DND-41 (cell line): ENCODE measurements at regions not wholly inside any gene's neighbourhood (a gene's known extent, or its start where the extent isn't known, plus 50 kb on each side); places are given as distances from the start of the nearest gene placed in this dataset.

ENCODE experiments used
- ATAC-seq: fragments of 200-7000 bp; cut with Tn5 transposase; 3 replicates; pipeline ENCODE4 v1.9.1; 2021; ENCODE audit warnings: low read depth; ENCODE audit not compliant: insufficient read depth
- DNase-seq: peaks from one replicate; pipeline ENCODE4 v3.0.0-alpha.2; 2020
- H2AFZ ChIP-seq: 2 replicates; pipeline ENCODE4 v1.6.0; 2012; ENCODE audit warnings: low read depth, low read length
- H3K27ac ChIP-seq: 2 replicates; pipeline ENCODE4 v1.5.1; 2012; ENCODE audit warnings: low read length, inconsistent platforms
- H3K27me3 ChIP-seq: fragments of 200-600 bp; sonication (generic); 2 replicates; pipeline ENCODE4 v1.6.0; 2012; ENCODE audit warnings: low read length, mild to moderate bottlenecking, inconsistent platforms; ENCODE audit not compliant: insufficient read depth, poor library complexity
- H3K36me3 ChIP-seq: 2 replicates; pipeline ENCODE4 v1.5.1; 2012; ENCODE audit warnings: low read length, inconsistent platforms; ENCODE audit not compliant: insufficient read depth
- H3K4me1 ChIP-seq: 2 replicates; pipeline ENCODE4 v1.5.1; 2012; ENCODE audit warnings: mild to moderate bottlenecking, low read length; ENCODE audit not compliant: insufficient read depth
- H3K4me2 ChIP-seq: 2 replicates; pipeline ENCODE4 v1.6.0; 2012; ENCODE audit warnings: mild to moderate bottlenecking, moderate library complexity, low read length, inconsistent platforms; ENCODE audit not compliant: insufficient read depth
- H3K4me3 ChIP-seq, 2 experiments: fragments of 200-600 bp in 1 of 2; shearing (Covaris generic) in 1 of 2; 2 replicates each; pipeline ENCODE4 v1.5.1; 2012 to 2016; ENCODE audit warnings: inconsistent platforms in 2 of 2, low read length in 2 of 2, mild to moderate bottlenecking in 2 of 2, low read depth in 1 of 2, moderate library complexity in 1 of 2
- H3K79me2 ChIP-seq: 2 replicates; pipeline ENCODE4 v1.6.0; 2012; ENCODE audit warnings: low read length, inconsistent platforms; ENCODE audit not compliant: insufficient read depth
- H3K9ac ChIP-seq: 2 replicates; pipeline ENCODE4 v1.6.0; 2012; ENCODE audit warnings: low read depth, mild to moderate bottlenecking, inconsistent platforms, low read length, moderate library complexity
- H3K9me3 ChIP-seq: 2 replicates; pipeline ENCODE4 v1.5.1; 2012; ENCODE audit warnings: low read length, moderate library complexity, mild to moderate bottlenecking, inconsistent platforms; ENCODE audit not compliant: insufficient read depth, severe bottlenecking
- H4K20me1 ChIP-seq: 2 replicates; pipeline ENCODE4 v1.6.0; 2012; ENCODE audit warnings: low read length; ENCODE audit not compliant: insufficient read depth
- EZH2 ChIP-seq: IDR thresholded peaks from 3 replicates; pipeline ENCODE4 v1.6.1; 2012; ENCODE audit warnings: borderline replicate concordance, low read depth, mild to moderate bottlenecking, moderate library complexity, low read length, inconsistent platforms; ENCODE audit not compliant: severe bottlenecking
- TF ChIP-seq, protein P1 (sequence below): IDR thresholded peaks from 2 replicates; pipeline ENCODE4 v1.5.1; 2012; ENCODE audit warnings: borderline replicate concordance, low read length, moderate library complexity, mild to moderate bottlenecking; ENCODE audit not compliant: poor library complexity, severe bottlenecking; ENCODE audit errors: extremely low read depth

DNA sequence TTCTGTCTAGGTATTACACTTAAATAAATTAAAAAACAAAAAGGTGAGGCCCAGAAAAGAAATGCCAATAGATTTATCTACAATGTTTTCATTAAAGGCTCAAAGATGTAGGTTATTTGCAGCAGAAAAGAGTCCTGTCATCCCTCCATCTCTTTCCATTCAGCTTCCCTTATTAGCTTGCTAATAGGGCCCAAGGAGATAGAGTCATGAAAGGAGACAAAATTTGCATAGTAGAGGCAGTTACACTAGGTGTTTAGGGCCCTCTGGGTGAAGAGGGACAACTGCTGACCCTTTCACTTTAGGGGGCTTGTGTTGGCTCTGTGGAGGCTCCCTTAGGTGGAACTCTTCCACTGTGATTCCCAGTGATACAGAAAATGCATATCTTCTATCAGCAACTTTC lies 58.4 kb upstream of the TACR3 start:
- Histone ChIP-seq H3K9me3 (no peaks in the 10 kb centered on the region), H4K20me1 (no peaks in the 10 kb centered on the region), H3K79me2 (no peaks in the 10 kb centered on the region), H3K4me3 (no peak overlapping the region), H3K36me3 (no peaks in the 10 kb centered on the region), H3K27ac (no peak overlapping the region), H3K4me2 (no peak overlapping the region), H3K4me1 (no peaks in the 10 kb centered on the region), H3K9ac (no peak overlapping the region), H3K27me3 (no peaks in the 10 kb centered on the region), H2AFZ (no peak overlapping the region)
- no peak for ATAC-seq
- TF ChIP-seq EZH2 = no peak
- TF ChIP-seq, protein P1, sequence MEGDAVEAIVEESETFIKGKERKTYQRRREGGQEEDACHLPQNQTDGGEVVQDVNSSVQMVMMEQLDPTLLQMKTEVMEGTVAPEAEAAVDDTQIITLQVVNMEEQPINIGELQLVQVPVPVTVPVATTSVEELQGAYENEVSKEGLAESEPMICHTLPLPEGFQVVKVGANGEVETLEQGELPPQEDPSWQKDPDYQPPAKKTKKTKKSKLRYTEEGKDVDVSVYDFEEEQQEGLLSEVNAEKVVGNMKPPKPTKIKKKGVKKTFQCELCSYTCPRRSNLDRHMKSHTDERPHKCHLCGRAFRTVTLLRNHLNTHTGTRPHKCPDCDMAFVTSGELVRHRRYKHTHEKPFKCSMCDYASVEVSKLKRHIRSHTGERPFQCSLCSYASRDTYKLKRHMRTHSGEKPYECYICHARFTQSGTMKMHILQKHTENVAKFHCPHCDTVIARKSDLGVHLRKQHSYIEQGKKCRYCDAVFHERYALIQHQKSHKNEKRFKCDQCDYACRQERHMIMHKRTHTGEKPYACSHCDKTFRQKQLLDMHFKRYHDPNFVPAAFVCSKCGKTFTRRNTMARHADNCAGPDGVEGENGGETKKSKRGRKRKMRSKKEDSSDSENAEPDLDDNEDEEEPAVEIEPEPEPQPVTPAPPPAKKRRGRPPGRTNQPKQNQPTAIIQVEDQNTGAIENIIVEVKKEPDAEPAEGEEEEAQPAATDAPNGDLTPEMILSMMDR = no peak
- no peak for DNase-seq

DNA sequence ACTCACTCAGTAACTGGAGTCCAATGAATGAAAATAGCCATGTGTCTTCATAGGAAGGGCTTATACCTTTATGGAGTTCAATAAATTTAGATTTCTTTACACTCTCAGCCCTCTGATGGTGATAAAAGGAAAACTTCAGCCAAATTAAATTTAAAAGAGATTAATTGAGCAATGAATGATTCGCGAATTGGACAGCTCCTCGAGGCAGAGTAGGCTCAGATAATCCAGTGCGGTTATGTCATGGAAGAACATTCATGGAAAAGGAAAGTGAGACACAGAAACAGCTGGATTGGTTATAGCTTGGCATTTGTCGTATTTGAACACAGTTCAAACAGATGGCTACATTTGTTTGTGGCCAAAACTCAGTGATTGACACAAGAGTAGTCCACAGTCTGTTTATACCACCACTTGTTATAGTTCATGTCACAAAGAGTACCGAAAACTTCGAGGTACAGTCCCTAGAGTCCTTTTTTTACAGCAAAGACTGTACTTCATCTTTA lies 54.6 kb upstream of the TACR3 start:
- no peaks in the 10 kb centered on the region for H3K4me1 ChIP-seq
- no peak overlapping the region for H3K27ac ChIP-seq
- H3K4me2 ChIP-seq = no peak overlapping the region
- TF ChIP-seq EZH2 = no peak
- TF ChIP-seq, protein P1 = no peak
- H3K9me3 ChIP-seq = no peaks in the 10 kb centered on the region
- no peak overlapping the region for H2AFZ ChIP-seq
- no peak overlapping the region for H3K4me3 ChIP-seq
- H3K27me3 ChIP-seq = no peaks in the 10 kb centered on the region
- DNase-seq = no peak
- no peak for ATAC-seq
- no peaks in the 10 kb centered on the region for H3K36me3 ChIP-seq
- no peak overlapping the region for H3K9ac ChIP-seq
- no peaks in the 10 kb centered on the region for H4K20me1 ChIP-seq
- H3K79me2 ChIP-seq = no peaks in the 10 kb centered on the region

DNA sequence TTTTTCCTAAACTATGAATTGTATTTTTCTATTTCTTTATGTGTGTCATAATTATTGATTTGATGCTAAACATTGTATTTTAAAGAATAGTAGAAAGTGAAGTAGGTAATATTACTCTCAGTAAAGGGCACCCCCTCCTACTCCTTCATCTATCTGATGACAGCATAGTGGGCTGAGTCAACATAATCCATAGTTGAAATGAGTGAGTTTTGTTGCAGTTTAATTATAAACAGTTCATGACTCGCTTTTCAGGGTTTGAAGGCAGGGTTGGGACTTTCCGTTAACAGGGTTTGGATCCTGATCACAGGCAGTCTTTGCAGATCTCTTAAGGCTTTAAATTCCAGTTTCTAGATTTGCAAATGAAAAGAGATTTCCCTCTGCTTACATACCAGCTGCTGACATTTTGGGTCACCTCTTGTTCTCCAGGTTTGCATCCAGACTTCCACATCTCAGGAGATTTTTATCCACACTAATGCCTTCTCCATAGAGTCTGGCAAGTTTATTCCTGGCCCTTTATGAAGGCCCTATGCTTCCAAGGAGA lies 54.0 kb upstream of the TACR3 start:
- Histone ChIP-seq H3K27me3 (no peaks in the 10 kb centered on the region), H3K79me2 (no peaks in the 10 kb centered on the region), H4K20me1 (no peaks in the 10 kb centered on the region), H3K9ac (no peak overlapping the region), H3K36me3 (no peaks in the 10 kb centered on the region), H3K4me2 (no peak overlapping the region), H3K4me3 (no peak overlapping the region), H3K9me3 (no peaks in the 10 kb centered on the region), H2AFZ (no peak overlapping the region), H3K4me1 (no peaks in the 10 kb centered on the region), H3K27ac (no peak overlapping the region)
- DNase-seq (no peak), ATAC-seq (no peak)
- no peak for TF ChIP-seq EZH2
- TF ChIP-seq, protein P1 = no peak
